Common myeloid progenitor, CD34-positive (primary cell): ENCODE measurements at regions not wholly inside any gene's neighbourhood (a gene's known extent, or its start where the extent isn't known, plus 50 kb on each side); places are given as distances from the start of the nearest gene placed in this dataset.

Source experiments
- CTCF ChIA-PET: fragments of 350-600 bp; sonication (Branson Sonifier 250); formaldehyde crosslinking; loops from one replicate; lab custom pipeline; 2021; ENCODE audit warnings: antibody characterized with exemption; lab: Charles Lee
- POLR2A ChIA-PET: fragments of 350-600 bp; sonication (Branson Sonifier 250); formaldehyde crosslinking; loops from one replicate; lab custom pipeline; 2021; ENCODE audit warnings: antibody characterized with exemption; lab: Charles Lee
- DNase-seq, 3 donors: peaks; one replicate each; pipeline versions ENCODE4 v3.0.0 to v3.0.0-alpha.2; 2013
- H3K27ac ChIP-seq, 2 experiments: 1 replicate in 1 of 2; 2 replicates in 1 of 2; pipeline ENCODE4 v1.7.0; 2013; ENCODE audit warnings: inconsistent platforms in 2 of 2, low read length in 2 of 2, mild to moderate bottlenecking in 2 of 2, low read depth in 1 of 2, moderate library complexity in 1 of 2; ENCODE audit not compliant: severe bottlenecking in 2 of 2, insufficient read depth in 1 of 2, poor library complexity in 1 of 2
- H3K27me3 ChIP-seq, 5 experiments: replicated peaks in 2 of 5; 1 replicate in 3 of 5; 2 replicates in 2 of 5; pipeline versions ENCODE4 v1.6.1 to v1.7.0; 2013; ENCODE audit warnings: low read length in 4 of 5, mild to moderate bottlenecking in 2 of 5, moderate library complexity in 2 of 5, inconsistent platforms in 1 of 5; ENCODE audit not compliant: insufficient read depth in 5 of 5, control insufficient read depth in 4 of 5
- H3K36me3 ChIP-seq, 4 experiments: 1 replicate in 2 of 4; 2 replicates in 2 of 4; pipeline versions ENCODE4 v1.6.1 to v1.7.0; 2013; ENCODE audit warnings: low read length in 3 of 4, control low read depth in 1 of 4, mild to moderate bottlenecking in 1 of 4; ENCODE audit not compliant: control insufficient read depth in 4 of 4, insufficient read depth in 4 of 4
- H3K4me1 ChIP-seq, 4 experiments: 1 replicate in 3 of 4; 2 replicates in 1 of 4; pipeline versions ENCODE4 v1.6.1 to v1.7.1; 2013; ENCODE audit warnings: low read length in 3 of 4, mild to moderate bottlenecking in 3 of 4, control low read depth in 1 of 4, inconsistent platforms in 1 of 4, moderate library complexity in 1 of 4; ENCODE audit not compliant: control insufficient read depth in 4 of 4, insufficient read depth in 4 of 4; ENCODE audit errors: control extremely low read depth in 1 of 4
- H3K4me3 ChIP-seq, 7 experiments: 1 replicate in 4 of 7; 2 replicates in 3 of 7; pipeline versions ENCODE4 v1.5.1 to v1.7.0; 2013; ENCODE audit warnings: mild to moderate bottlenecking in 7 of 7, low read length in 6 of 7, moderate library complexity in 6 of 7, inconsistent platforms in 2 of 7, low read depth in 2 of 7, control low read depth in 1 of 7; ENCODE audit not compliant: insufficient read depth in 4 of 7, control insufficient read depth in 1 of 7; ENCODE audit errors: extremely low read depth in 1 of 7
- H3K9me3 ChIP-seq, 5 experiments: 1 replicate in 4 of 5; 2 replicates in 1 of 5; pipeline versions ENCODE4 v1.6.1 to v1.7.1; 2013; ENCODE audit warnings: low read length in 4 of 5, mild to moderate bottlenecking in 2 of 5, inconsistent platforms in 1 of 5, low read depth in 1 of 5, moderate library complexity in 1 of 5; ENCODE audit not compliant: control insufficient read depth in 4 of 5, insufficient read depth in 2 of 5; ENCODE audit errors: control extremely low read depth in 1 of 5
- WGBS: methylation state at CpG from one replicate; pipeline ENCODE4 v1.1.5; 2013; ENCODE audit not compliant: insufficient coverage; 5-methylcytosine and 5-hydroxymethylcytosine counted together

DNA sequence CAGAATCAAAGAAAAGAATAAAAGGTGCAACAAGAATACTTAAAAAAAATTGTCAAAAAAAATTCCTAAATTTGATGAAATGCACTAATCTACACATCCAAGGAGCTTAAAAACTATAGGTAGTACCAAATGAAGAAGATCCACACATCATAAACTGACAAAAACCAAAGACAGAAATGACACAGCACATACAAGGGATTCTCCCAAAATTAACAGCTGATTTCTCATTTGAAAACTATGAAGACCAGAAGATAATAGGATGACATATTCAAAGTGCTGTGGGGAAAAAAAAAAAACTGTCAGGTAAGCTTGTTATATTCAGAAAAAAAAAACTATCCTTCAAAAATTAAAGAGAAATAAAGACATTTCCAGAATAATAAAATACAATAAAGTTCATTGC, 618.2 kb downstream of the TNS3 start:
- CTCF ChIA-PET = no interaction called here
- no peaks in the 10 kb centered on the region for H3K27me3 ChIP-seq
- POLR2A ChIA-PET = no interaction called here
- peaks cover 0 to 5% (median 0%) of the 10 kb centered on the region in 5 experiments for H3K9me3 ChIP-seq
- H3K36me3 ChIP-seq = no peaks in the 10 kb centered on the region
- H3K27ac ChIP-seq = no peak overlapping the region
- H3K4me3 ChIP-seq = no peak overlapping the region
- no peak for DNase-seq
- no peaks in the 10 kb centered on the region for H3K4me1 ChIP-seq

DNA sequence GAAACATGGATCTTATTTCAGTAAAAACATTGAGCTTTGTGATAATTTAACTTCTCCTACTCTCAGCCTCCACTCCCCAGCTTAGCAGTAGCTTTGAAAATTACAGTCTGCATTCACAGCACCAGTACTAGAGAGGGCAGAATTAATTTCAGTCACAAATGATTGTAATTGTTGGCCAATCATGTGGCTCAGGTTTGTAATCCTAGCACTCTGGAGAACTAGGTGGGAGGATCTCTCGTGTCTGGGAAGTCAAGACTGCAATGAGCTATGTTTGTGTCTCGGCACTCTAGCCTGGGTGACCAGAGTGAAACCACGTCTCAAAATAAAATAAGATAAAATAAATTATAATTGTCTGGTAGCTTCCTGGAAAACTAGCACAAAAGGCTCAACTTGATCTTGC, 620.9 kb downstream of the TNS3 start:
- no peaks in the 10 kb centered on the region for H3K27me3 ChIP-seq
- DNase-seq = no peak
- peaks cover 0 to 5% (median 0%) of the 10 kb centered on the region in 5 experiments for H3K9me3 ChIP-seq
- no peaks in the 10 kb centered on the region for H3K36me3 ChIP-seq
- CTCF ChIA-PET = no interaction called here
- no peak overlapping the region for H3K27ac ChIP-seq
- H3K4me1 ChIP-seq = no peaks in the 10 kb centered on the region
- WGBS = 80% methylated on average over 1 of the region's 3 CpGs
- no peak overlapping the region for H3K4me3 ChIP-seq
- POLR2A ChIA-PET = no interaction called here

DNA sequence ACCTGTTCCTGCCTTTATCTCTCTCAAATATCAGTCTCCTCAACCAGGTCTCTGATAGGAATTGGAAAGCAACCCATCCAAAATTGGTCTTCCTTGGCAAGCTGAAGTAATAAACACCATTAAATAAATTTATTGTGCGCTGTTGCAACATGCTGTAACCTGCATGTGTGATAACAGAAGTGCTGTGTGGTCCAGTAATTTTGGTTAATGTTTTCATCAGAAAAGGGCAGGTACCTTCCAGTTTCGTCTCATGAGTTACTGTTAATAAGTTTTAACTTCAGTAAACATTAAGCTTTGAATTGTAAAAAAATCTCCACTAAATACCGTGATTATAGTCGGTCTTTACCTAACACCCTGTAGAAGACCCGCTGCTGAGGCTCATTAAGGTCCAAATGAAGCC, 624.7 kb downstream of the TNS3 start:
- CTCF ChIA-PET = no interaction called here
- no peaks in the 10 kb centered on the region for H3K4me1 ChIP-seq
- no peak overlapping the region for H3K27ac ChIP-seq
- 98% methylated on average over 4 of the region's 5 CpGs for WGBS
- no peak overlapping the region for H3K4me3 ChIP-seq
- H3K36me3 ChIP-seq = no peaks in the 10 kb centered on the region
- no peak for DNase-seq
- peaks cover 0 to 2% (median 0%) of the 10 kb centered on the region in 5 experiments for H3K9me3 ChIP-seq
- POLR2A ChIA-PET = no interaction called here
- H3K27me3 ChIP-seq = no peaks in the 10 kb centered on the region

DNA sequence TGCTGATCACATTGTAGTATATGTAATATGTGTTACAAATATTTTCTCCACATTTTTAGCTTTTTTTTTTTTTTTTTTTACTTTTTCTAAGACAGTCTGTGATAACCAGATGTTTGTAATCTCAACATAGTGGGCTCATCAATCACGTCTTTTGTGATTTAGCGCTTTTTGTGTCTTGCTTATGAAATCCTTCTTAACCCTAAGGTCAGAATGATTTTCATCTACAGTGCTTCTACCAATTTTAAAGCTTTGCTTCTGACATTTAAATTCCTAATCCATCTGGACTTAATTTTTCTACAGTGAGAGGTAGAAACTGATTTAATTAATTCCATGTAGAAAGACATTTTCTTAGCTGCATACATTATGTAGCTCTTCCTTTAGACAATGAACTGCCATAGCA, 626.4 kb downstream of the TNS3 start:
- ChIA-PET POLR2A (no interaction called here), CTCF (no interaction called here)
- DNase-seq = no peak
- no peak overlapping the region for H3K27ac ChIP-seq
- no peaks in the 10 kb centered on the region for H3K4me1 ChIP-seq
- no peak overlapping the region for H3K4me3 ChIP-seq
- no CpG with 5 or more reads among the region's 2 CpGs for WGBS
- H3K36me3 ChIP-seq = no peaks in the 10 kb centered on the region
- H3K27me3 ChIP-seq = no peaks in the 10 kb centered on the region
- no peaks in the 10 kb centered on the region for H3K9me3 ChIP-seq

DNA sequence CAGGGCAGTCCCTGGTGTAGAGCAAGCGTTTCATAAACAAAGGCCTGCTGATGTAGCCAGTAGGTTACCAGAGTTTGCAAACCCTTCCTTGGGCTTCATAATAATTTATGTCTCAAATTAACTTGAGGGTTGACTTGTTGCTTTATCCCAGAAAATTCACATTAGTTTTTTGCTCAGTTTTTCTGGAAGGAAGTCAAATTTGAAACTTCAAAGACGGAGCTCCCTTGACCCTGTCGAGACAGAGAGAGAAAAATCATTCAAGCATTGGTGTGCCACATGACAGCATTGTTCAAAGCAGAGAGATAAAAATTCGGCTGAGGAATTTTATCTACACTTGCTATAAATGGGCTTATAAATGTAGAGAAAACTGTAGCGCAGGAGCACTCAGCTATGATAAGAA, 627.7 kb downstream of the TNS3 start:
- Histone ChIP-seq H3K27ac (no peak overlapping the region), H3K27me3 (no peaks in the 10 kb centered on the region), H3K9me3 (no peaks in the 10 kb centered on the region), H3K4me1 (no peaks in the 10 kb centered on the region), H3K4me3 (no peak overlapping the region), H3K36me3 (no peaks in the 10 kb centered on the region)
- DNase-seq = no peak
- ChIA-PET CTCF (no interaction called here), POLR2A (no interaction called here)
- WGBS = 92% methylated on average over 4 of the region's 5 CpGs

DNA sequence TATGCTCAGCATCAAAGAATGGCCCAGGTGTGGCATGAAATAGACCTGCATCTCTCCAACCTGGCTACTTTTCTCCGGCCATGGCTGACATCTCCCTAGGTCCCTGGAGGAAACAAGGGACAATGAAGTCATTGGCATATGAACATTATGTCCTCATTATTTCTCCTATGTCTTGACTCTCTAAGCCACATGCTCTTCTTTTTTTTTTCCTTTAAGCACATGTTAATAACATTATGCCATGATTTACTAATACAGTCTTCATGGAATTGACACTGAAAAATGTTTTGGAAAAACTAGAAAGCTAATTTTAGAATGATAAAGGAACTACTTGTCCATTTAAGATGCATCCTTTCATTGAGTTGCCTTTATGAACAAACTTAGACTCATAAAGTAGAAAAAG, 628.9 kb downstream of the TNS3 start:
- ChIA-PET POLR2A (no interaction called here), CTCF (interaction anchor here (0.6 kb wide), 1 partner anchor 309 kb away, joined by 3 read pairs; no protein-coding TSS in a partner anchor)
- no peak overlapping the region for H3K27ac ChIP-seq
- 100% methylated on average over 1 of the region's 1 CpG for WGBS
- no peaks in the 10 kb centered on the region for H3K36me3 ChIP-seq
- no peaks in the 10 kb centered on the region for H3K9me3 ChIP-seq
- no peaks in the 10 kb centered on the region for H3K27me3 ChIP-seq
- no peak overlapping the region for H3K4me3 ChIP-seq
- no peak for DNase-seq
- no peaks in the 10 kb centered on the region for H3K4me1 ChIP-seq

DNA sequence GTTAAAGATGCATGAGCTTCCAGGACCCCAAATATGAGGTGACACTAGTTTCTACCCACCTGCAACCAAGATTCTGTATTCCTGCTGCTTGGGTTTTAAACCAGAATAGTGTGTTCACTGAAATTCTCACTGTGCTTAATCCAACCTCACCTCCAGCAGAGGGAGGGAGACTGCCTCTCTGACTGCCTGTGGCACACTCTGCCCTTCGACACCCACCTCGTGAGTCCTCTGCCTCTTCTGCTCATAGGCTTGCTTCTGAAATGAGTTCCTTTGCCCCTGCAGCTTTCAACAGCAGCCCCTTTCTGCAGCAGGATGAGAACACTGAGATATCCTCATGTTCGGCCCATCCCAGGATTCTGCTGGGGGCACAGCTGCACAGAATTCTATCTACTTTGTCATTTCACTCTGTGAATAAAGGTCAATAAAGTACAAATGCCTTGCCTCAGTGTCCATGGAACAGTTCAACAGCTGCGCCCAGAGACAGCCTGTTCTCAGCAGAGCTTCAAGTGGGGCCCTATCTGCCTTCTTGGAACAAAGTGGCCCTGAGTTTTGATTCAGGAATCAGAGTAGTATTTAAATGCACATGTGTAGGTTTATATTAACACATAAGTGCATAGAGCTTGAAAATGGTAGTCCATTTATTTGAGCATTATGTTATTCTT, 632.5 kb downstream of the TNS3 start:
- no peak overlapping the region for H3K4me3 ChIP-seq
- ChIA-PET CTCF (interaction anchor here (0.6 kb wide), 1 partner anchor 392 kb away, joined by 3 read pairs; no protein-coding TSS in a partner anchor), POLR2A (no interaction called here)
- no peaks in the 10 kb centered on the region for H3K27me3 ChIP-seq
- H3K27ac ChIP-seq = no peak overlapping the region
- no peaks in the 10 kb centered on the region for H3K36me3 ChIP-seq
- WGBS = 91% methylated on average over 4 of the region's 4 CpGs
- H3K9me3 ChIP-seq = no peaks in the 10 kb centered on the region
- DNase-seq = no peak
- no peaks in the 10 kb centered on the region for H3K4me1 ChIP-seq
